GM21390 (cell line): ENCODE measurements at regions not wholly inside any gene's neighbourhood (a gene's known extent, or its start where the extent isn't known, plus 50 kb on each side); places are given as distances from the start of the nearest gene placed in this dataset.
"Not testable (repeated sequence)": the region's sequence is repeated elsewhere in the genome, so short reads cannot be mapped to it uniquely, and the experiment has no call there.

Experiments
- ATAC-seq: cut with Tn5 transposase; IDR thresholded peaks from one replicate; pipeline ENCODE4 v1.9.1; 2021; ENCODE audit not compliant: unreplicated experiment

GRCh38 chr18:1039421-1039820, 134.8 kb downstream of the ADCYAP1 start:
- ATAC-seq: no peak

DNA sequence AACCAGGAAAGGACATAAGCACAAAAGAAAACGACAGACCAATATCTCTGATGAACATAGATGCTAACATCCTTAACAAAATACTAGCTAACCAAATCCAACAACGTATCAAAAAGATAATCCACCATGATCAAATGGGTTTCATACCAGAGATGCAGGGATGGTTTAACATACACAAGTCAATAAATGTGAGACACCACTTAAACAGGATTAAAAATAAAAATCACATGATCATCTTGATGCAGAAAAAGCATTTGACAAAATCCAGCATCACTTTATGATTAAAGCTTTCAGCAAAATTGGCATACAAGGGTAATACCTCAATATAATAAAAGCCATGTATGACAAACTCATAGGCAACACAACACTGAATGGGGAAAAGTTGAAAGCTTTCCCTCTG, 138.4 kb downstream of the ADCYAP1 start:
- not testable (repeated sequence) for ATAC-seq

DNA sequence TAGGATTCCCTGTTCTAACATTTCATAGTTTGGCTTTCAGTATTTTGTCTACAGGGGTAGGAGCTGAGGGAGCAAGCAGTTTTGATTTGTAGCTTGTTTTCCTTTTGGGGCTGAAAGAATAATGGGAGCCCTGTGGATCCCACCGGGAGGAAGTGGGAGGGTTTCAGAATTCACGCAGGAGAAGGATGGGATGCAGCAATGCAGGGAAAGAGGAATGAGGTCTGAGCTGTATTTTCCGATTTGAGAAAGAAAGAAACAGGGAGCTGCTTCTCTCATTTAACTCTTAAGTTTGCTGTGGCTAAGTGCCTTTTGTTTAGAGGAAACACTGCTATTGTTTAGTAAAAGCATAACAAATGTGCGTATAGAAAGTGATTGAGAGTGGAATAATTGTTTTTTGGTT, 141.0 kb downstream of the ADCYAP1 start:
- ATAC-seq: no peak

GRCh38 chr18:1047406-1047805, 142.7 kb downstream of the ADCYAP1 start:
- ATAC-seq: no peak

DNA sequence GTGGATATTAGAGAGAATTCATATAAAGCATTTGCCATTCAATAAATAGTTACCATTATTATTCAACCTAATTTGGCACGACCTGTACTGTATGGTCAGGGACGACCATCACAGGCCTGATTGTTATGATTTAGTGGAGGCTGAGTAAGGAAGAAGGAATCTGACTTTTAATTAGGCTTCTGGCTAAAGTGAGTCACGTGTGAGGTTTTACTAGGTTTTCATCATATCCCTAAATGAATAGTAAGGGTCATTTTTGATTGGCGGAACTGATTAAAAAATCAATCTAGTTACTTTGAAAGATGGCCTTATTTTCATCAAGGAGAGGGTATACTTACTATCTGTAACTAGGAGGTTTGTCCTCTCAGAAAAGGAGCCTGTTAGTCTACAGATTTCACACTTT, 143.4 kb downstream of the ADCYAP1 start:
- no peak for ATAC-seq

GRCh38 chr18:1049173-1049572, 144.5 kb downstream of the ADCYAP1 start:
- ATAC-seq: no peak

GRCh38 chr18:1050012-1050657, 145.5 kb downstream of the ADCYAP1 start:
- no peak for ATAC-seq

DNA sequence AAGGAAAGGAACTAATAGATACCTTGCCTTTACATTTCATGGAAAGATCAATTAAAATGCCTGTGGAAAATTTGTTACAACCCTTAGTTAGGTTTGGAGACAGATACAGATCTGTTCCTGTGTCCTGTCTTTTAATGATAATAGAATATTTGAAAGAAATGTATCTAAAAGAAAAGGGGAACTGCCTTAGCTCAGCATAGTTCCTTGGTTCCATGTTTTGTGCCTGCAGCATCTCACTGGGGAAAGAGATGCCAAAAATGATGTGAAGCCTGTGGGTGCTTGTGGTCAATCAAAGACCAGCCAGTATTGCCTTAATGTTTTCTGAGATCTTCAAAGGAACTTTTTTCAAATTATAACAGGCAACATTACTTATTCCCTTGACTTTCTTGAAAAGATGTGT, 147.6 kb downstream of the ADCYAP1 start:
- no peak for ATAC-seq

DNA sequence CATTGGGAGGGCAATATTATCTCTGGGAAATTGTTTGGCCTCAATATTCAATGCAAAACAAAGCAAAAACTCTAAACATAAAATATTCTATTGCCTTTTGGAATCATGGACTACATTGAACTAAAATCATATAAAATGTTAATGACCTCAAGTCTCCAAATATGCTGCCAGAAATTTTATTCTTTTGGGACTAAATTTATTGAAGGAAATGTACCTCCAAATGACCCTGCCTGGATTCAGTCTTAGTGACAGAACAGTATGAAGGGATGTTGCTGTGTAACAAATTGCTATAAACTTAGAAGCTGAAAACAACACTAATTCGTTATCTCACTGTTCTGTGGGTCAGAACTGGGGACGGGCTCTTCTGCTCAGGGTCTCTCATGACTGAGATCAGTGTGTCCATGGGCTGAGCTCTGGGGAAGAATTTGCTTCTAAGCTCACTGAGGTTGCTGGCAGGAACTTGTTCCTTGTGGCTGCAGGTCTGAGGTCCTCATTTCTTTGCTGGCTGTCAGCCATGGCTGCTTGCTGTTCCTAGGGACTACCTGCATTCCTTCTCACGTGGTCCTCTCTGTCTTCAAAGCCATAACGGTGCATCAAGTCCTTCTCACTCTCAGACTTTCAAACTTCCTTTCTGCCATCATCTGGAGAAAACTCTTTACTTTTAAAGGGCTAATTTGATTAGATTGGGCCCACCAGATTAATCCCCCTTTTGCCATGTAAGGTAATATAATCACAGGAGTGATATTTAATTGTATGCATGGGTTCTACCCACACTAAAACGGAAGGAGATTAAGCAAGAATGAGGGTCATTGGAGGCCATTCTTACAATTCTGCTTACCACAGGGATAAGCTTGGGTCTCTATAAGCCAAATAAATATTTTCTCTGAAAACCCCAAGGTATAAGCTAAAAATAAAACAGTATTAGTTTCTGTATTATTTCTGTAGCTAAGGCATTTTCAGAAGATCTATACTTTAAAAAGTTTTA, 149.0 kb downstream of the ADCYAP1 start:
- ATAC-seq: no peak

DNA sequence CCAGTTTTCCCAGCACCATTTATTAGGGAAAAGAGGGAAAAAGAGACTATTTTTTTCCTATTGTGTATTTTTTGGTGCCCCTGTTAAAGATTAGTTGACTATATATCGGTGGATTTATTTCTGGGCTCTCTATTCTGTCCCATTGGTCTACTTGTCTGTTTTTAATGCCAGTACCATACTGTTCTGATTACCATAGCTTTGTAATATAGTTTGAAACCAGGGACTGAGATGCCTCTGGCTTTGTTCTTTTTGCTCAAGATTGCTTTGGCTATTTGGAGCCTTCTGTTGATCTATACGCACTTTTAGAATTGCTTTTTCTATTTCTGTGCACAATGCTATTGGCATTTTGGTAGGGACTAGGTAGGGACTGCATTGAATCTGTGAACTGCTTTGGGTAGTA, 151.7 kb downstream of the ADCYAP1 start:
- ATAC-seq: no peak

- ATAC-seq: no peak
Observed at GRCh38 chr18:1057367-1057766, 152.7 kb downstream of the ADCYAP1 start.

DNA sequence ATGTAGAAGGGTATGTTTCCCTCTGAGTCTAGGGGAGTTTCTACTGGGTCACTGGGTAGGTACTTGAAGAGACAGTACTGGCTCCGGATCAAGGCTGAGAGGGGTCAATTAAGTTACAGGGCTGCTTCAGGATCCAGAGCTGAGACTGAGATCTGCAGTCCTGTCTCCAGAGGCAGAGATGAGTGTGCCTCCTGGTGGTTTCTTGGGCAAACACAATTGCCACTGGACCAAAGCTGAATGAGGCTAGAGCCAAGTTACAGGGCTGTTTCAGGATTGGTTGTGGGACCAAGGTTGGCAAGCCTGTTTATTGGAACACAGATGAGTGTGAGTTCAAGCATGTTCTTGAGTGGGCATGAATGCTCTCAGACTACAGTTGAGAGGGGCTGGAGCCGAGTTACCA, 157.9 kb downstream of the ADCYAP1 start:
- ATAC-seq: no peak

DNA sequence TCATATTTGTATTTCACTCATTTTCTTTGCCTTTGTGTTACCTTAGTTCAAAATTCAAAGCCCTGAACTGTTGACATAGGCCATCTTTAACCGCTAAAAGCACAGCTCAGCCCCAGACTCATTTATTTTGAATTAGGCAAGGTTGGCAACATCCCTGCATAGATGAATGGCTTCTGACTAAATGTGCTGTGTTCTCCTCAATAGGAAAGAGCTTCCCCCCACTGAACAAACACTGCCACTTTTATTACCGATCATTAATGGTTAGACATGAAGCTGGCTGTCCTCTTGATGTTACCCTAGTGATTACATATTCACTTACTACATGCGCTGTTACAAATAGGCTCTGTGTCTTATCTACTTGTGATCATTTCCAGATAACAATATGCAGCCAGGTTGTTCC, 170.7 kb downstream of the ADCYAP1 start:
- no peak for ATAC-seq

- ATAC-seq: no peak
Observed at GRCh38 chr18:1075876-1076275, 171.2 kb downstream of the ADCYAP1 start.

- ATAC-seq: no peak
Observed at GRCh38 chr18:1078301-1078700, 173.6 kb downstream of the ADCYAP1 start.

DNA sequence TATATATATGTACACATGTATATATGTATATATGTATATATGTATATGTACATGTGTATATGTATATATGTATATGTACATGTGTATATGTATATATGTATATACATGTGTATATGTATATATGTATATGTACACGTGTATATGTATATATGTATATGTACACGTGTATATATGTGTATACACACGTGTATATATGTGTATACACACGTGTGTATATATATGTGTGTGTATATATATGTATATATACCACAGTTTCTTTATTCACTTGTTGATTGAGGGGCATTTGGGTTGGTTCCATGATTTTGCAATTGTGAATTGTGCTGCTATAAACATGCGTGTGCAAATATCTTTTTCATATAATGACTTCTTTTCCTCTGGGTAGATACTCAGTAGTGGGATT, 179.0 kb downstream of the ADCYAP1 start:
- not testable (repeated sequence) for ATAC-seq

GRCh38 chr18:1090758-1091157, 186.1 kb downstream of the ADCYAP1 start:
- ATAC-seq: no peak

DNA sequence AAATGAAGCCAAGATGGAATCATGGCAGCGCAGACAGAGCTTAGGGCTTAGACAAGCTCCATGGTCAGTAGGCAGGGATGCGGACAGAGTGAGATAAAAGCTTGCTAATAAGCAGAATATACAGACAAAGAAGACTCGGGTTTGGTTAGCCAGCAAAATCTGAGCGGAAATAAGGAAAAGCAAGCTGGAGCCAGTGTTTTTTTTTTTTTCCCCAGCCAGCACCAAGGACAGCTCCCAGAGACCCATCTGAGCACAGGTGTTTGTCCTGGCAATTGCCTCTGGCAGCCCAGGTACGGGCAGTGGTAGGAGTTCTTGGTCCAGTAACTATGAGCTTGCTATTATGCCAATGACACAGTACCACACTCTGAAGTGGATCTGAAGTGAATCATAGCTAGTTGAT, 187.6 kb downstream of the ADCYAP1 start:
- ATAC-seq: no peak

DNA sequence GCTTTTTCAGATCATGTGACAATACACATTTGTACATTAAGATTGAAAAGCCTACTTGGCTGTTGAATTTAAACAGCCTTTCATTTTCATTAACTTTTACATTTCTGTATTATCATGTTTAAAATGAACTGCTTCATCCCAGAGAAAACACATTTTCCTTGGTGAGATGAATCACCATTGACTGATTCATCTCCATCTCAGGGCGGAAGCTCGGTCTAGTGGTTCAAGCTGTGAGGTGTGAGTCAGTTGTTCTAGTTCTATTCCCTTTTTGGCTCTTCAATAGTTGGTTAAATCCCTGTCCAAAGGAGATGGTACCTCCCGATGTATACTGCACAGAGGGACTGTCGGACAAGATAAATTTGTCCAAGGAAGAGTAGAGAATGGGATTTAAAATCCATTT, 189.7 kb downstream of the ADCYAP1 start:
- ATAC-seq: no peak

DNA sequence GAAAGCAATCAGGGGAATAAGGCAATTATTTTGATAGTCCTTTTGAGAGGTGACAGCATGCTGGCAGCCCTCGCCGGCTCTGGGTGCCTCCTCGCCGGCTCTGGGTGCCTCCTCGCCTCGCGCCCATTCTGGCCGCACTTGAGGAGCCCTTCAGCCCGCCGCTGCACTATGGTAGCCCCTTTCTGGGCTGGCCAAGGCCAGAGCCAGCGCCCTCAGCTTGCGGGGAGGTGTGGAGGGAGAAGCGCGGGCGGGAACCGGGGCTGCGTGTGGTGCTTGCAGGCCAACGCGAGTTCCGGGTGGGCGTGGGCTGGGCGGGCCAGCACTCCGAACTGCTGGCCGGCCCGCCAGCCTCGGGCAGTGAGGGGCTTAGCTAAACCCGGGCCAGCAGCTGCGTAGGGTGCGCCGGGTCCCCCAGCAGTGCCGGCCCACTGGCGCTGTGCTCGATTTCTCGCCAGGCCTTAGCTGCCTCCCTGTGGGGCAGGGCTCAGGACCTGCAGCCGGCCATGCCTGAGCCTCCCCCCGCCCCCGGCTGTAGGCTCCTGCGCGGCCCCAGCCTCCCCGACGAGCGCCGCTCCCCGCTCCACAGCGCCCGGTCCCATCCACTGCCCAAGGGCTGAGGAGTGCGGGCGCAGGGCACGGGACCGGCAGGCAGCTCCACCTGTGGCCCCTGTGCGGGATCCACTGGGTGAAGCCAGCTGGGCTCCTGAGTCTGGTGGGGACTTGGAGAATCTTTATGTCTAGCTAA, 193.5 kb downstream of the ADCYAP1 start:
- not testable (repeated sequence) for ATAC-seq

DNA sequence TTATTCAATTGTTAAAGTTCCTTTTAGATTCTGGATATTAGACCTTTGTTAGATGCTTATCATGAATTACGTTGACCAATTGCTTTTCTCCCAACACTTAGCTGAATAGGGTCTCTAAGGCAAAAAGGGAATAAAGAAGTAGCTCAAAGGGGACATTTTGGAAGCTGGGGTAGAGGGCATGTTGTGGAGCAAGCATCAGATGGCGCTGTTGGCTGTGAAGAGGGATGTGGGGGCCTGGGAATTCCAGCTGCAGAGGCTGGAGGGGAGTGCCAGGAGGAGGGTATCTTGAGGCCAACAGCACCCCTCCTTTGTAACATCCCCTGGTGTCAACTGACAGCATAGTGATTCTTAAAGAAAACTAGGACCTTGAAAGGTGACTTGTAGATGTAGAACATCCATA, 198.2 kb downstream of the ADCYAP1 start:
- no peak for ATAC-seq

DNA sequence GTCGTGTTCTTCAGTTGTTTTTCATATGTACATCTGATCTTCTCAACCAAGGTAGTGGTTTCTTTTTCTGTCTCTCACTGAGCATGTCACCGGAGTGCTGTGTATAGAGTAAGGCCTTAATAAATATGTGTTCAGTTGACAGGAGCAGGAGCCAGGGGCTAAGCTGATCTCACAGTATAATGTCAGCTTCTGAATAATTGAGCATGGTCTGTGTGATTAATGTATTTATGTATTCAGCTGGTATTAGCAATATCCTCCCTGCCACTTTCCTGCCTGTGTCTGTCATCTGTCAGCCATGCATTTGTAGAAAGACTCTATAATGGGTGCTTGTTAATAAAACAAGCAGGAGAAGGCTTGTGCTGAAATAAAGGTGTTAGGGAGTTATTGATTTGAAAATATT, 198.9 kb downstream of the ADCYAP1 start:
- no peak for ATAC-seq
